OCI-LY3 (cell line): ENCODE measurements at regions not wholly inside any gene's neighbourhood (a gene's known extent, or its start where the extent isn't known, plus 50 kb on each side); places are given as distances from the start of the nearest gene placed in this dataset.

ENCODE experiments used
- H2AFZ ChIP-seq: fragments of 200-600, 300-600 bp; shearing (Covaris generic); 2 replicates; pipeline ENCODE4 v1.6.0; 2014; ENCODE audit warnings: antibody characterized with exemption, low read depth, low read length
- H3K27ac ChIP-seq: fragments of 200-600, 300-600 bp; sonication (generic); 2 replicates; pipeline ENCODE4 v1.5.1; 2014; ENCODE audit warnings: mild to moderate bottlenecking, low read length, moderate library complexity, mixed read lengths
- H3K27me3 ChIP-seq: fragments of 200-600, 300-600 bp; sonication (generic); 2 replicates; pipeline ENCODE4 v1.6.1; 2014; ENCODE audit warnings: low read depth, low read length, mixed read lengths
- H3K36me3 ChIP-seq: fragments of 200-600, 300-600 bp; sonication (generic); replicated peaks from 2 replicates; pipeline ENCODE3; 2014; ENCODE audit warnings: low read depth, low read length, mixed read lengths
- H3K4me1 ChIP-seq: fragments of 300-600, 200-600 bp; sonication (generic); 2 replicates; pipeline ENCODE4 v1.6.1; 2014; ENCODE audit warnings: low read length, mixed read lengths
- H3K4me2 ChIP-seq: fragments of 200-600, 300-600 bp; sonication (generic); 2 replicates; pipeline ENCODE4 v1.6.1; 2014; ENCODE audit warnings: low read length, mixed read lengths
- H3K4me3 ChIP-seq: fragments of 300-600, 200-600 bp; sonication (generic); 2 replicates; pipeline ENCODE4 v1.5.1; 2014; ENCODE audit warnings: antibody characterized with exemption, mild to moderate bottlenecking, low read length, moderate library complexity
- H3K79me2 ChIP-seq: fragments of 300-600, 200-600 bp; shearing (Covaris generic); 2 replicates; pipeline ENCODE4 v1.6.1; 2014; ENCODE audit warnings: mild to moderate bottlenecking, low read length, mixed read lengths
- H3K9ac ChIP-seq: fragments of 300-600, 200-600 bp; shearing (Covaris generic); 2 replicates; pipeline ENCODE4 v1.6.0; 2014; ENCODE audit warnings: mild to moderate bottlenecking, low read length, moderate library complexity
- H3K9me3 ChIP-seq: fragments of 200-600, 300-600 bp; shearing (Covaris generic); 2 replicates; pipeline ENCODE4 v1.6.1; 2014; ENCODE audit warnings: low read length, mixed read lengths; ENCODE audit not compliant: insufficient read depth
- H4K20me1 ChIP-seq: fragments of 200-600, 300-600 bp; sonication (generic); 2 replicates; pipeline ENCODE4 v1.6.1; 2016; ENCODE audit warnings: low read length, mixed read lengths; ENCODE audit not compliant: insufficient read depth
- CTCF ChIP-seq: fragments of 200-600, 300-600 bp; sonication (generic); IDR thresholded peaks from 2 replicates; pipeline ENCODE4 v1.5.1; 2014; ENCODE audit warnings: antibody characterized with exemption, low read length, low read depth
- EZH2phosphoT487 ChIP-seq: fragments of 200-600 bp; shearing (Covaris generic); IDR thresholded peaks from 2 replicates; pipeline ENCODE4 v1.6.1; 2018; ENCODE audit warnings: antibody characterized with exemption, mixed run types, low read depth

- Histone ChIP-seq H3K9me3 (no peaks in the 10 kb centered on the region), H3K27me3 (no peaks in the 10 kb centered on the region), H3K4me3 (no peak overlapping the region), H3K27ac (no peak overlapping the region), H3K9ac (no peak overlapping the region), H3K4me2 (no peak overlapping the region), H3K4me1 (peaks cover 9% of the 10 kb centered on the region; the same call in 1 of the 2 replicates), H3K79me2 (no peaks in the 10 kb centered on the region), H2AFZ (no peak overlapping the region), H3K36me3 (no peaks in the 10 kb centered on the region), H4K20me1 (no peaks in the 10 kb centered on the region)
- TF ChIP-seq CTCF, result no peak
- no peak for TF ChIP-seq EZH2phosphoT487
Observed at GRCh38 chr7:130845581-130846085, 111.6 kb upstream of the KLF14 start.

- Histone ChIP-seq H3K4me3 (no peak overlapping the region), H3K79me2 (no peaks in the 10 kb centered on the region), H3K27ac (no peak overlapping the region), H3K4me2 (no peak overlapping the region), H4K20me1 (no peaks in the 10 kb centered on the region), H3K9ac (no peak overlapping the region), H3K4me1 (peaks cover 5% of the 10 kb centered on the region; the same call in 1 of the 2 replicates), H3K36me3 (peaks cover 16% of the 10 kb centered on the region), H3K9me3 (no peaks in the 10 kb centered on the region), H3K27me3 (no peaks in the 10 kb centered on the region), H2AFZ (no peak overlapping the region)
- TF ChIP-seq CTCF (no peak), EZH2phosphoT487 (no peak)
Observed at GRCh38 chr7:130849604-130850003, 115.6 kb upstream of the KLF14 start.

- Histone ChIP-seq H3K27me3 (no peaks in the 10 kb centered on the region), H2AFZ (no peak overlapping the region), H3K4me1 (peaks cover 5% of the 10 kb centered on the region; the same call in 1 of the 2 replicates), H3K36me3 (peaks cover 29% of the 10 kb centered on the region), H3K4me3 (no peak overlapping the region), H3K79me2 (no peaks in the 10 kb centered on the region), H3K4me2 (no peak overlapping the region), H3K27ac (no peak overlapping the region), H4K20me1 (no peaks in the 10 kb centered on the region), H3K9me3 (no peaks in the 10 kb centered on the region), H3K9ac (no peak overlapping the region)
- no peak for TF ChIP-seq CTCF
- TF ChIP-seq EZH2phosphoT487, result no peak
Observed at GRCh38 chr7:130850956-130851355, 116.9 kb upstream of the KLF14 start.

- Histone ChIP-seq H3K4me3 (no peak overlapping the region), H3K79me2 (no peaks in the 10 kb centered on the region), H2AFZ (no peak overlapping the region), H3K27ac (no peak overlapping the region), H3K36me3 (peaks cover 49% of the 10 kb centered on the region), H3K27me3 (no peaks in the 10 kb centered on the region), H3K9me3 (peaks cover 16% of the 10 kb centered on the region), H3K9ac (no peak overlapping the region), H3K4me2 (no peak overlapping the region), H3K4me1 (no peaks in the 10 kb centered on the region), H4K20me1 (no peaks in the 10 kb centered on the region)
- TF ChIP-seq CTCF (no peak), EZH2phosphoT487 (no peak)
Observed at GRCh38 chr7:130852867-130853266, 118.9 kb upstream of the KLF14 start.
